Vagina (tissue), 2 donors: ENCODE measurements at regions not wholly inside any gene's neighbourhood (a gene's known extent, or its start where the extent isn't known, plus 50 kb on each side); places are given as distances from the start of the nearest gene placed in this dataset.

ENCODE experiments used
- CTCF ChIP-seq, 3 experiments: fragments of 450-650 bp in 2 of 3; fragments of 200-600 bp in 1 of 3; sonication (generic) in 1 of 3; IDR thresholded peaks; one replicate each; pipeline ENCODE4 v1.5.1; 2017 to 2019; ENCODE audit warnings: antibody characterized with exemption in 3 of 3, mild to moderate bottlenecking in 2 of 3, moderate library complexity in 2 of 3
- POLR2A ChIP-seq, 2 donors: fragments of 450-650 bp; IDR thresholded peaks; one replicate each; pipeline ENCODE4 v1.6.1; 2017; ENCODE audit warnings: antibody characterized with exemption in 2 of 2, mild to moderate bottlenecking in 2 of 2, moderate library complexity in 2 of 2
- POLR2AphosphoS5 ChIP-seq, 2 donors: sonication (generic); formaldehyde crosslinking; IDR thresholded peaks; one replicate each; pipeline ENCODE4 v1.9.0; 2017; ENCODE audit warnings: antibody characterized with exemption in 2 of 2, mild to moderate bottlenecking in 2 of 2, low read depth in 1 of 2; ENCODE audit not compliant: insufficient read depth in 1 of 2

- TF ChIP-seq POLR2A (IDR thresholded peaks at IDR 0.05): no peak
- TF ChIP-seq CTCF (IDR thresholded peaks at IDR 0.05): no peak
- no peak for TF ChIP-seq POLR2AphosphoS5 (IDR thresholded peaks at IDR 0.05; ENCODE audit: insufficient read depth in 1 of 2, low read depth in 1 of 2)
These were observed 138.0 kb upstream of the PGR start for GRCh38 chr11:101267654-101268053.
